Hepatocyte (in vitro differentiated cells): ENCODE measurements at regions not wholly inside any gene's neighbourhood (a gene's known extent, or its start where the extent isn't known, plus 50 kb on each side); places are given as distances from the start of the nearest gene placed in this dataset.

Experiments
- EZH2phosphoT487 ChIP-seq: fragments of 200-600 bp; sonication (generic); IDR thresholded peaks from one replicate; pipeline ENCODE4 v1.6.1; 2018; ENCODE audit warnings: antibody characterized with exemption, mild to moderate bottlenecking, low read depth, moderate library complexity; ENCODE audit not compliant: unreplicated experiment, severe bottlenecking
- TF ChIP-seq, protein P1 (sequence below): fragments of 200-600 bp; sonication (generic); IDR thresholded peaks from 2 replicates; pipeline ENCODE4 v1.5.1; 2016; ENCODE audit warnings: antibody characterized with exemption, mild to moderate bottlenecking; ENCODE audit not compliant: poor library complexity

DNA sequence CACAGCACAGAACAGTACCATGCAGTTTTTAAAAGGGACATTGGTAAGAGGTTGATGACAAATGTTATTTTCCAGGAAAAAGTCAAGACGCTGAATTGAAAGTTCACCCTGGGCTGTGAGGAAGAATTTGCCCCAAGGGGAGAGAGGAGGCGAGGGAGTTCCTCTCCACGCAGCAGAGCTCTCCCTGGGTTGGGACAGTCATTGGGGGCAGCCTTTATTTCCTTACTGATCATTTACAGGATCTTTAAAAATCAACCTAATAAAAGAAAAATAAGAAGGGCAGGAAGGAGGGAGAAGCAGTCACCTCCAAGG lies 49.9 kb upstream of the WNT7B start:
- TF ChIP-seq, protein P1, sequence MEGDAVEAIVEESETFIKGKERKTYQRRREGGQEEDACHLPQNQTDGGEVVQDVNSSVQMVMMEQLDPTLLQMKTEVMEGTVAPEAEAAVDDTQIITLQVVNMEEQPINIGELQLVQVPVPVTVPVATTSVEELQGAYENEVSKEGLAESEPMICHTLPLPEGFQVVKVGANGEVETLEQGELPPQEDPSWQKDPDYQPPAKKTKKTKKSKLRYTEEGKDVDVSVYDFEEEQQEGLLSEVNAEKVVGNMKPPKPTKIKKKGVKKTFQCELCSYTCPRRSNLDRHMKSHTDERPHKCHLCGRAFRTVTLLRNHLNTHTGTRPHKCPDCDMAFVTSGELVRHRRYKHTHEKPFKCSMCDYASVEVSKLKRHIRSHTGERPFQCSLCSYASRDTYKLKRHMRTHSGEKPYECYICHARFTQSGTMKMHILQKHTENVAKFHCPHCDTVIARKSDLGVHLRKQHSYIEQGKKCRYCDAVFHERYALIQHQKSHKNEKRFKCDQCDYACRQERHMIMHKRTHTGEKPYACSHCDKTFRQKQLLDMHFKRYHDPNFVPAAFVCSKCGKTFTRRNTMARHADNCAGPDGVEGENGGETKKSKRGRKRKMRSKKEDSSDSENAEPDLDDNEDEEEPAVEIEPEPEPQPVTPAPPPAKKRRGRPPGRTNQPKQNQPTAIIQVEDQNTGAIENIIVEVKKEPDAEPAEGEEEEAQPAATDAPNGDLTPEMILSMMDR = no peak
- no peak for TF ChIP-seq EZH2phosphoT487
